GM10248 (cell line): ENCODE measurements at regions not wholly inside any gene's neighbourhood (a gene's known extent, or its start where the extent isn't known, plus 50 kb on each side); places are given as distances from the start of the nearest gene placed in this dataset.

Source experiments
- CTCF ChIA-PET: fragments of 300-600 bp; sonication (Branson Sonifier 250); formaldehyde crosslinking; extraction: SDS; loops from one replicate; lab custom pipeline; 2021; ENCODE audit warnings: antibody characterized with exemption; lab: Yijun Ruan, JAX
- POLR2A ChIA-PET: fragments of 350-650 bp; sonication (Branson Sonifier 250); formaldehyde crosslinking; extraction: SDS; loops from one replicate; lab custom pipeline; 2020; ENCODE audit warnings: antibody characterized with exemption; lab: Yijun Ruan, JAX
- DNase-seq: peaks from one replicate; pipeline ENCODE4 v3.0.0; 2012; ENCODE audit errors: extremely low spot score
- CTCF ChIP-seq: IDR thresholded peaks from 2 replicates; pipeline ENCODE4 v1.5.1; 2012; ENCODE audit warnings: mild to moderate bottlenecking, low read depth; ENCODE audit errors: extremely low read depth, missing control alignments, control extremely low read depth

- TF ChIP-seq CTCF: no peak
- ChIA-PET POLR2A (no interaction called here), CTCF (interaction anchor here (1.3 kb wide), 1 partner anchor 15 kb away, joined by 4 read pairs; no protein-coding TSS in a partner anchor)
- DNase-seq: no peak
Measured at GRCh38 chr1:208433086-208433485, 188.9 kb upstream of the PLXNA2 start.

GRCh38 chr1:208433971-208434370 is 189.8 kb upstream of the PLXNA2 start:
- no peak for TF ChIP-seq CTCF
- POLR2A ChIA-PET: no interaction called here
- DNase-seq: no peak
- CTCF ChIA-PET: interaction anchor here (1.3 kb wide), 1 partner anchor 16 kb away, joined by 4 read pairs; no protein-coding TSS in a partner anchor

GRCh38 chr1:208437401-208437800 is 193.2 kb upstream of the PLXNA2 start:
- CTCF ChIA-PET: no interaction called here
- DNase-seq: no peak
- POLR2A ChIA-PET: no interaction called here
- no peak for TF ChIP-seq CTCF

- CTCF ChIA-PET: no interaction called here
- no peak for TF ChIP-seq CTCF
- POLR2A ChIA-PET: no interaction called here
- DNase-seq: no peak
Measured at GRCh38 chr1:208438112-208438699, 194.0 kb upstream of the PLXNA2 start.

- CTCF ChIA-PET: no interaction called here
- POLR2A ChIA-PET: no interaction called here
- no peak for DNase-seq
- no peak for TF ChIP-seq CTCF
Measured at GRCh38 chr1:208445758-208446203, 201.6 kb upstream of the PLXNA2 start.

GRCh38 chr1:208446271-208446691 is 202.1 kb upstream of the PLXNA2 start:
- DNase-seq: no peak
- POLR2A ChIA-PET: no interaction called here
- no peak for TF ChIP-seq CTCF
- CTCF ChIA-PET: interaction anchor here (1.3 kb wide), 1 partner anchor 15 kb away, joined by 3 read pairs; no protein-coding TSS in a partner anchor
